Calu3 (cell line): ENCODE measurements at regions not wholly inside any gene's neighbourhood (a gene's known extent, or its start where the extent isn't known, plus 50 kb on each side); places are given as distances from the start of the nearest gene placed in this dataset.

Source experiments
- BruUV-seq: library from RNA; stranded (reverse); fragments of 400-500 nt; replicated peaks from 2 replicates; lab custom pipeline; 2021; lab: Mats Ljungman, UMichigan
- CTCF ChIA-PET: fragments of 300-600 bp; sonication (Branson Sonifier 250); formaldehyde crosslinking; loops from one replicate; lab custom pipeline; 2022; ENCODE audit warnings: antibody characterized with exemption; lab: Charles Lee
- DNase-seq: peaks from one replicate; pipeline ENCODE4 v3.0.0; 2022
- H3K27ac Mint-ChIP-seq: one replicate; pipeline ENCODE4 v1.8.0; 2022; ENCODE audit warnings: mixed read lengths; ENCODE audit not compliant: unreplicated experiment
- H3K27me3 Mint-ChIP-seq: one replicate; pipeline ENCODE4 v1.8.0; 2022; ENCODE audit warnings: mixed read lengths; ENCODE audit not compliant: unreplicated experiment
- H3K36me3 Mint-ChIP-seq: one replicate; pipeline ENCODE4 v1.8.0; 2022; ENCODE audit warnings: mild to moderate bottlenecking, moderate library complexity, mixed read lengths; ENCODE audit not compliant: insufficient read depth, unreplicated experiment
- H3K4me1 Mint-ChIP-seq: one replicate; pipeline ENCODE4 v1.8.0; 2022; ENCODE audit warnings: mild to moderate bottlenecking, low read depth, mixed read lengths; ENCODE audit not compliant: unreplicated experiment
- H3K4me3 Mint-ChIP-seq: one replicate; pipeline ENCODE4 v1.8.0; 2022; ENCODE audit warnings: mild to moderate bottlenecking, low read depth, moderate library complexity, mixed read lengths; ENCODE audit not compliant: unreplicated experiment
- H3K9me3 Mint-ChIP-seq: one replicate; pipeline ENCODE4 v1.8.0; 2022; ENCODE audit warnings: low read depth, mixed read lengths; ENCODE audit not compliant: unreplicated experiment
- intact Hi-C: fragments of 100-400 bp; cut with micrococcal nuclease; formaldehyde crosslinking; loops from one replicate; pipeline ENCODE4 v1.10.0; 2022; ENCODE audit not compliant: unreplicated experiment
- TF ChIP-seq, protein P1 (sequence below): fragments of 200-600 bp; IDR thresholded peaks from one replicate; pipeline ENCODE4 v1.8.0; 2022; ENCODE audit warnings: antibody characterized with exemption; ENCODE audit not compliant: unreplicated experiment

DNA sequence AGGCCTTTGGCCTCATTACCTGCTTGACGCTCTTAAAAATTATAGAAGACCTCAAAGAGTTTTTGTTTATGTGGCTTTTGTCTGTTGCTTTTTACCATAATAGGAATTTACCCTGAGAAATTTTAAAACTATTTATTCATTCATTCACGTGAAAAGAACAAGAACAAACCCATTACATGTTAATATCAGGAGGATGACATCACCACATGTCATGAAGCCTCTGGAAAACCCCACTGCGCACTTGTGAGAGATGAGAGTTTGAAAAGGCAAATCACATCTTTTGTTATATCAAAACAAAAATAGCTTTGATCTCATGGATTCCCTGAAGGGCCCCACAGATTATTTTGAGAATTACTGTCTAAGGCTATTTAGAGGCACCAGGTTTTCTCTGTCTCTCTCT lies 61.3 kb upstream of the EYA2 start:
- Mint-ChIP-seq H3K36me3 (no peaks in the 10 kb centered on the region), H3K9me3 (no peaks in the 10 kb centered on the region), H3K4me3 (no peak overlapping the region), H3K4me1 (peaks cover 16% of the 10 kb centered on the region), H3K27me3 (peaks cover 30% of the 10 kb centered on the region), H3K27ac (no peak overlapping the region)
- no peak for DNase-seq
- intact Hi-C loops, result no loop called here
- CTCF ChIA-PET, result interaction anchor here (0.6 kb wide), 1 partner anchor 174 kb away, joined by 3 read pairs; no protein-coding TSS in a partner anchor
- BruUV-seq, result no TSS peak
- TF ChIP-seq, protein P1, sequence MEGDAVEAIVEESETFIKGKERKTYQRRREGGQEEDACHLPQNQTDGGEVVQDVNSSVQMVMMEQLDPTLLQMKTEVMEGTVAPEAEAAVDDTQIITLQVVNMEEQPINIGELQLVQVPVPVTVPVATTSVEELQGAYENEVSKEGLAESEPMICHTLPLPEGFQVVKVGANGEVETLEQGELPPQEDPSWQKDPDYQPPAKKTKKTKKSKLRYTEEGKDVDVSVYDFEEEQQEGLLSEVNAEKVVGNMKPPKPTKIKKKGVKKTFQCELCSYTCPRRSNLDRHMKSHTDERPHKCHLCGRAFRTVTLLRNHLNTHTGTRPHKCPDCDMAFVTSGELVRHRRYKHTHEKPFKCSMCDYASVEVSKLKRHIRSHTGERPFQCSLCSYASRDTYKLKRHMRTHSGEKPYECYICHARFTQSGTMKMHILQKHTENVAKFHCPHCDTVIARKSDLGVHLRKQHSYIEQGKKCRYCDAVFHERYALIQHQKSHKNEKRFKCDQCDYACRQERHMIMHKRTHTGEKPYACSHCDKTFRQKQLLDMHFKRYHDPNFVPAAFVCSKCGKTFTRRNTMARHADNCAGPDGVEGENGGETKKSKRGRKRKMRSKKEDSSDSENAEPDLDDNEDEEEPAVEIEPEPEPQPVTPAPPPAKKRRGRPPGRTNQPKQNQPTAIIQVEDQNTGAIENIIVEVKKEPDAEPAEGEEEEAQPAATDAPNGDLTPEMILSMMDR, result no peak

DNA sequence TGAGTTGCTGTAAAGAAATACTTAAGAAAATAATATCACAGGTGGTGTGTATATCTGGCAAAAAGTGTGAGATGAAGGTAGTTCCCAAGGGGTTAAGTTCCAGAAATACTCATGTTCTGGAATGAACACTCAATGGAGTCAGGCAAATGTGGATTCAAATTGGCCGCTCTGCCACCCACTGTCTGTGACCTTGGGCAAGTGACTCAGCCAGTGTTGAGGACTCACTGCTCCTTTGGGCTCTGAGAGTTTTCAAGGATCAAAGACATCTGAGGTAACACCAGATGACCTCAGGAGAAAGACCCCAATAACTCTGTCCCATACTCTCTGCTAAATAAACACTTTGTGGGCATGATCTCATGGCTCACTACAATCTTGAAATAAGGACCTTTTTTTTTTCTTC lies 59.2 kb upstream of the EYA2 start:
- Mint-ChIP-seq H3K9me3 (no peaks in the 10 kb centered on the region), H3K36me3 (no peaks in the 10 kb centered on the region), H3K4me1 (peaks cover 16% of the 10 kb centered on the region), H3K27me3 (peaks cover 17% of the 10 kb centered on the region), H3K4me3 (no peak overlapping the region), H3K27ac (no peak overlapping the region)
- TF ChIP-seq, protein P1, result no peak
- no peak for DNase-seq
- intact Hi-C loops, result no loop called here
- BruUV-seq, result no TSS peak
- CTCF ChIA-PET, result interaction anchor here (1.0 kb wide), 1 partner anchor 28 kb away, joined by 3 read pairs; no protein-coding TSS in a partner anchor

DNA sequence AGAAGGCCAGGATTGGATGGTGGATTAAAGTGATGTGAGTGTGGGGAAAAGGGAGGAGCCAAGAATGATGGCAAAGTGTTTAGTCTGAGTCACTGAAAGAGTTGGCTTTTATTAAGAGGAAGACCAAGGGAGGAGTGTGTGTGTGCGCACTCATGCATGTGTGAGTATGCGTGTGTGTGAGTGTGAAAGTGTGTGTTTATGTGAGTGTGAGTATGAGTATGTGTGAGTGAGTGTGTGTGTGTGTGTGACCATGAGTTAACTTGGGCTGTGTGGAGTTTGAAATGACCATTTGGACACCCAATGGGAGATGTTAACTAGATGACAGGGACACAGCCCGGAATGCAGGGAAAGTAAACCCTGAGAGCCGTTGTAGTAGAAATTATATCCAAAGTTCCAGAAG lies 57.6 kb upstream of the EYA2 start:
- no peak overlapping the region for H3K4me3 Mint-ChIP-seq
- peaks cover 16% of the 10 kb centered on the region for H3K4me1 Mint-ChIP-seq
- BruUV-seq, result no TSS peak
- CTCF ChIA-PET, result interaction anchor here (1.3 kb wide), 1 partner anchor 288 kb away, joined by 3 read pairs; no protein-coding TSS in a partner anchor
- no peak overlapping the region for H3K27ac Mint-ChIP-seq
- H3K27me3 Mint-ChIP-seq, result peaks cover 31% of the 10 kb centered on the region
- no peaks in the 10 kb centered on the region for H3K36me3 Mint-ChIP-seq
- no peaks in the 10 kb centered on the region for H3K9me3 Mint-ChIP-seq
- intact Hi-C loops, result no loop called here
- TF ChIP-seq, protein P1, result no peak
- no peak for DNase-seq

DNA sequence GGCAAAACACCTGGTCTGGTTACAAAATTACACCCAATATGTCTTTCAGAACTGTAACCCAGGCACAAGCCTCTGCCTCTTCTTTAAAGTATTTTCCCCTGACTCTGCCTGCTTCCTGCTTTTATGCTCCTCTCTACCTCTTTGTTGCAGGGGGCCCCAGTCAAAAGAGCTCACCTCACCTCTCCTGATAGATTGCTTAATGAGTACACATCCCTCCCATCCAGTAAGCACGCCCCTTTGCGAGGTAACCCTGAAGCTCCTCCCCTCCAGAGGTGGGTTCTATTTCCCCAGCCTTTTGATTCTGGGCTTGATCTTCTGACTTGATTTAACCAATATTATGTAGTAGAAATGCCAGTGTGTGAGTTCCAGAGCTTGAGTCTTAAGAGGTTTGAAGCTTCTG lies 56.6 kb upstream of the EYA2 start:
- Mint-ChIP-seq H3K36me3 (no peaks in the 10 kb centered on the region), H3K27ac (no peak overlapping the region), H3K27me3 (peaks cover 33% of the 10 kb centered on the region), H3K4me3 (no peak overlapping the region), H3K4me1 (peaks cover 16% of the 10 kb centered on the region), H3K9me3 (no peaks in the 10 kb centered on the region)
- intact Hi-C loops, result no loop called here
- TF ChIP-seq, protein P1, result no peak
- DNase-seq, result no peak
- BruUV-seq, result no TSS peak
- CTCF ChIA-PET, result interaction anchor here (1.0 to 1.3 kb wide), 2 partner anchors 23 to 288 kb away, joined by 3 read pairs; no protein-coding TSS in a partner anchor
